Stimulated activated CD8-positive, alpha-beta memory T cell treated with anti-CD3 and anti-CD28 coated beads, Interleukin-15, amount 100 ng/mL, for 4 hours (primary cell): ENCODE measurements at regions not wholly inside any gene's neighbourhood (a gene's known extent, or its start where the extent isn't known, plus 50 kb on each side); places are given as distances from the start of the nearest gene placed in this dataset.

Experiments
- DNase-seq, 2 donors: peaks; one replicate each; pipeline ENCODE4 v3.0.0-alpha.2; 2020; ENCODE audit warnings: low read depth in 2 of 2

DNA sequence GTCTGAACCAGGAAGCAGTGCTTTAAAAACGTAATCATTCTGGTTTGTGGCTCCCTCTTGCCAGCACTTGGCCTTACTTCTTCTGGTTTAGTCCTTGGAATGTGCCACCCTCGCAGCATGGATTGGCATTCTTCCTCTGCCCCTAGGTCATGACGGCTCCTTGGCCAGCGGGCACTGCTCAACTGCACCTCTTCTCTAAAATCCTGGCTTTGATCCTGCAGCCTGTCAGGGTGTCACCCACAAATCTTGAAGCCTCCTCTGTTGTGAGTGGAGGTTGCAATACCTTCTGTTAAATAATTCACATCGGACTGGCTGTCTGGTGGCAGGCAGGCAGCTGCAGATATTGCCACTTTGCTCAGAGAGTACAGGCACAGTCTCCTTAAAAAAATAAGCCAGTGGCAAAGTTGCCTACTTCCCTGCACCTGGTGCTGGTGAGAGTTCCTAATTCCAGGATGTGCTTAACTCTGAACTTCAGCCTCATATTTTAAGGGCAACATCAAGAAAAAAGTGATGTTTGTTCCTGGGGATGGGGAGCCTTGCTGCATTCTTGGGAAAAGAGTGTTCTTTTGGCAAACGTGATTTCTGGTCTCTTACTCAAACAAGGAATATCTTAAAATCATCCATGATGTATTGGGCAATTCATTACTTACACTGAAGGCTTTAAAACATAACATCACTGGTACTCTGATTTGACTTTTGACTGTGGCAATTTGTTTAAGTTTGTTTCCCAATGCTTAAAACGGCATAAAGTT lies 179.8 kb downstream of the FOXA2 start:
- DNase-seq, result no peak

DNA sequence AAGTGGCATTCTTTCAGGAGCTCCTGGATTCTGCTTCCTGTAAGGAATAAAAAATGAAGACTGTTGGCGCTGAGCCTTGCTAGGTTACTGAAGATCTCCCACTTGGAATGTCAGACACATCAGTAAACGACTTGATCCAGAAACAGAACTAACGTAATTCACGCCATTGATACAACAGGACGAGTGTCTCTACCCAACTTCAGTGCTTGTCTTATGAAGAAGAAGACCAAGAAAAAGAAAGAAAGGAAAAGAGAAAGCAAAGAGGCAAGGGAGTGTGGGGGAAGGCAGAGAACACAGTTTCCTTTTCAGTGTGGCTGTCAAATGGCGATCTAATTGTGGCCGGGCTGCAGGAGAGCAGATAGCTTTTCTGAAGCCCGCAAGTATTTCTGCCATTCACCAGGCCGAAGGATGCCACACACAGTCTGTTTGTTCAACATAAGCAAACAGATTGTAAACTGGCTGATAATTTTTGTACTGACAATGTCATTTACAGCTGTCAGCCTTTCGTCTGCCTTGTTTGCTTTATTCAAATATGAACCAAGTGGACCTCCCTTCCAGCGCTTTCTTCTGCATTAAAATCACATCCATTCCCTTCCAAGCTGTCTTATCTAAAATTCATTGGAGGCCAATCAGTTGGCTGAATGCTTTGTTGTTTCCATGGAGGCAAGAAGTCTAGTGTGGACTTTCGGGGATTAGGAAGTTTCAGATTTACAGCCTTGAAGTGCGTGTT lies 180.6 kb downstream of the FOXA2 start:
- no peak for DNase-seq

DNA sequence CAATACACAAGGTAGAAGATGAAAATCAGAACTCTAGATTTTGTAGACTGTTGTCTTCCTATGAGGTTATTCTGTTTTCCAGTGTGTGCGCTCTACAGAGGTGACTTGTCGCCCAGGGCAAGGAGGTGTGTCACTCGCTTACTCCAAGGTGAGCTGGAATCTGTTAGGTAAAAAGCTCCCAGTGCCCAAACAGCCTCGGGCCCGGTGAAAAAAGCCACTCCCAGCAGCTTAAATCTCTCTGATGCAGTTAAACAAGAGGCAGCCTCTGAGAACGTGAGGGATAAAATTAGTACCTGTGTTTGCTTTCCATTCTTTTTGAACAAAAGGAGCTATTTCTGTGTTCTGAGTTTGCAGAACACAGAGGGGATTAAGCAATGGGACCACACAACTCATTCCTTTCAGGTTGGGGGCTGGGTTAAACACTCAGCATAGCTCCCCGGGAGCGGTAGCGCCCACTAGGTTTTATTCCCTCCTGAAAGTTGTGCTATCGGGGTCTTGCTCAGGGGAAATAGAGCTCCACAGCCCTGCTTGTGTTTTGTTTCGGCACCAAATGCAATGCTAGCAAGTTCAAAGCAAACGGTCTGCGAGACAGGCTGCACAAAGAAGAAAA lies 181.2 kb downstream of the FOXA2 start:
- no peak for DNase-seq

DNA sequence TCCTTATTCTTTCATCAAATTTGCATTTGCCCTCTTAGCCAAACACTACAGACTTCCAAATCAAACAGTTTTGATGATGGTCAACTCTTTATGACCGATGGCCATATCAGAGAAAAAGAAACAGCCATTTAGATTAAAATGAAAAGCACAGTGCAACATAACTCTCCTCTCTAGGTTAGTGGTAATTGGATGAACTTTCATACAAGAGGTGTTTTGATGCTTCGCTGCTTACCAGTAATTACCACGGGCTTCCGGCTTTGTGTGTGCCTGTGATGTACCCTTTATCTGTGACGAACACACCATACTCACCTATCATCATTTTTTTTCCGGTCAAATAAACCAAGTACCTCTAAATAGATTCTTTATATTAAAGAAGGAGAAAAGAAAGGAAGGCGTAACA lies 181.8 kb downstream of the FOXA2 start:
- no peak for DNase-seq

DNA sequence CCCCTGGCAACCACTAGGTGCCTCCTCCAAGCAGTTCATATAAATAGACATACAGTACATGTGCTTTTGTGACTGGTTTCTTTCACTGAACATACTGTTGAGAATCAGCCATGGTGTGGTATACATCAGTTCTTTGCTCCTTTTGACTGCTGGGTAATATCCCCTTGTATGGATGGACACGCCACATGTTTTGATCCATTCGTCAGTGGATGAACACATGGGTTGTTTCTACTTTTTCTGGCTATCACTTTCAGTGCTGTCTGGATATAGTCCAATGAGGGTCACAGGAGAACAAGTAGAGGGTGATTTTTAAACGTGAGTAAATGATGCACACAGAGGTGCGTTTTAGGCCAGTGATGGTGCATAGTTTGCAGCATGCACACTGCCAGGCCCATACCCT lies 183.9 kb downstream of the FOXA2 start:
- DNase-seq, result no peak

DNA sequence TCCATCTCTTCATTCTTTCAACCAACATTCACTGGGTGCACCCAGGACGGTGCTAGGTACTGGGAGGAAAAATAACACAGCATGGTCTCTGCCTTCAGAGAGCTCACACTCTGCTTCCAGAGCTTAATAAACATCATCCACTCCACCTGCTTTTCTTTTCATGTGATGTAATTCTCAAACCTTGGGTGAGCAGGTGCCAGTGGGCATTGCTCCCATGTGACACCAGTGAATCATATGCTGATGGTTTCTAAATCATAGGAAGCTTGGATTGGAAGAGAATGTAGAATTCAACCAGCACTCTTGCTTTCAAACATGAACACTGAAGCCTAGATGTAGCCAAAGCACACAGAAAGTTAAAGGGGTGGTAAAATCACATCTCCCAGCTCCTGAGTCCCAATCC lies 189.8 kb downstream of the FOXA2 start:
- no peak for DNase-seq

DNA sequence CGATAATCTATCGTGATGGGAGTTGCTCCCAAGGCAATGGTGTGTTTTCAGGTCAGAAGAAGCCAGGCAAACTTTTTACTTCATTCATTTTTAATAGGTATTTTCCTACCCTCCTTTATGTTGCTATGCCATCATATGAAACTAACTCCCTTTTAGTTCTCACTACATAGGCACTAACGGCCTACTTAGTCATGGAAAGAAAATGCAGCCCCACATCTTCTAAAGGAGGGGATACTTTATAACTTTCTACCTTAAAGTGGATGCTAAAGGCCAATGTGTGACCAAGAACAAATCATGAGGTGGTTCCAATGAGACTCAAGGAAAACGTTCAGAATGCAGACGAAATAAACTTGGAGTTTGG lies 193.8 kb downstream of the FOXA2 start:
- no peak for DNase-seq

DNA sequence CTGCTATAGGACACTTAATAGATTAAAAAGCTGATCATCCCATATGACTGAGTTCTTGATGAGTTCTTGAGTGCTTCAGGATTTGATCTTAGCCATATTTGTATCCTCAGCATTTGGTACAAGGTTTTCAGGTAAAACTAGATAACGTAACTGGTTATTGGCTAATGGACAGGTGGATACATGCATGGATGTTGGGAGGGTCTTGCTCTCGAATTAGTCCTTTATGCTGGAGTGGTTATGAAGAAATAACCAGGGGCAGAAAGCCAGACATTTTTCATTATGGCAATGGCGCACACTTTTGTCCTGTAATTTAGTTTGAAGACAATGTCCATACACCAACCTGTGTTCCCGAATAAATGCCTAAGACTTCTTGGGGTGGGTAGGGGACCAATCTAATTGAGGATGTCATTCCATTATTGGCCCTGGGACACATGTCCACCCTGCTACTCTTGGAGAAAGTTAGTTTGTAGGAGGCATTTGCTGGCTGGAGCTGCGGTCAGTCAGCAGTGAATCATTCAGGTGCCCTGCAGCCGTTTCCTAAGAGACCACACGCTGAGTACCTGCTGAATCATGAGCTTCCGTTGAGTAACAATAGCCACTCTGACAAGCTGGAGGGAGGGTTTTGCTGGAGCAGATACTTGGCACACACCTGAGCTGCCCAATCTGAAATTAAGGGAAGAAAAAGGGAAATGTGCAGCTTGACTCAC lies 194.4 kb downstream of the FOXA2 start:
- DNase-seq, result no peak

DNA sequence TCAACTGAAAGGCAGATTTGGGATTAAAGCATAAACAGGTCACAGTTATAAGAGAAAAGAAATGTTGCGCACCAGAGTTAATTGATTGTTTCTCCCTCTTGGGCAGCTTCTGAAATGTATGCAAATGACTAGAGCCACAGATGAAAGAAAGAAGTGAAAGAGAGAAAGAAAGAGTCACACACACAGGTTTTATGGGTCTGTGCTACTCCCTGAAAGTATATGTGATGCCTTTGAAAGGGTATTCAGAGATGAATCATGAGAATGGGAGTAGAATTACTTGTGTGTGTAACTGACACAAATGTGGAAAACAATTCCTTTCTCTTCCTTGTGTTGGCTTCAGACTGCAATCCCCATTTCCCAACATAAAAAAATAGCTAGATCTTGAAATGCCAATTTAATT lies 196.9 kb downstream of the FOXA2 start:
- DNase-seq, result no peak

DNA sequence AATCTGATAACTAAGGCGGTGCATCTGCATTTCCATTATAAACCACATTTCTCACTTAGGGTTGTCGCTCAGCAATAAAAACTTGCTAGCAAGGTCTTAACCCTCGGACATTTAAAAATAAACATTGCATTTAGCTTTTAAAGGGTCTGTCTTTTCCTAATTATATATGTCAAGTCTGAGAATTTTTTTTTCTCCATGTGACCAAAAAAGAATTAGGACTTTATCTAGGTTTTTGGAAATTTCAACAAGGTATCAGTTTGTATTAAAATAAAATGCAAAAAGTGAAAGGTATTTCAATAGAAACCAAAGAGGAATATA lies 198.1 kb downstream of the FOXA2 start:
- no peak for DNase-seq

DNA sequence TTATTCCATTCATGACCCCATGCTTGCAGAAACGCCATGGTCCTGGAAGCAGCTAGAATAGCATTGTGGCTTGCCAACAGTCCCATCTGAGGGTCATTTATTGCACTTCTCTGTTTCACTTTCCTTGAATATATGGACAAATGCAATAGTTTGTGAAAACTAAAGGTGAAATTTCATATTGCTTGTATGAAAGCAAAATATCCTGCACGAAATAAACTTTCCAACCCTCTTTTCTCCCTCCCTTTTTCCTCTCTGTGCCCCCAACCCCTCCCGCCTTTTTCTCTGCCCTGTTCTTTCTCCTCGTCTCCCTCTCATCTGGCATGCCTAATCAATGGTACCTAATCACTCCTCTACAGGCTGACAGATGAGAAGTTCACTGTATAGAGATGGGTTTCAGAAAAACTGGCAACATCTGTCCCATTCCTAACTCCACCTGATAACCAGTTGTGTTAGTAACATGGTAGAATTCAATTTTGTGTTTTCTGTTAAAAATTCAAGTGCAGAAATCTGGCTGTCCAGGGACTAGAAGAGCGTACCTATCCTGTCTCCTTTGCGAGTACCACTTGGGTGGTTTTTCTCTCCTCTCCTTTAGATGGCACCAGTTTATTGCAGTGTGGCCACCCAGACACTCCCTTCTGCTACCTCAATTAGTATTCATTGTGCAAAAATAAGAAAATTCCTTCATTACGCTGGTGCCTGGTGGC lies 198.6 kb downstream of the FOXA2 start:
- no peak for DNase-seq

DNA sequence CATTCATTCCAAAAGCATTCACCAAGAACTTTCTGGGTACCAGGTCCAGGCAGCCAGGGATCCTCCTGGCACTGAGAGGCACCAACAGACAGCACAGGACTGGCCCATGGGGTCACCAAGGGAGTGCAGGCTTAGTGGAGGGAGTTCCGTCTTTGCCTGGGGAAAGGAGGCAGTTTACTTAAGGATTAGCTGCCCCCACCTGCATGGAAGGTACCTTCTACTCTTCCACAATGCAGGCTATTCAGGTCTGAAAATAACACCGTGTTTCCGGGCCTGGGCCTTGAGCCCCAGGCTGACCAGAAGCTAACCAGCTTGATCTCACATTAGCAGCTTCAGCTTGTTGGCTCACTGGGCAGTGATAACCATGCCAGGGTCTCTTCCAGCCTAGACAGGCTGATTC lies 199.4 kb downstream of the FOXA2 start:
- DNase-seq, result no peak

DNA sequence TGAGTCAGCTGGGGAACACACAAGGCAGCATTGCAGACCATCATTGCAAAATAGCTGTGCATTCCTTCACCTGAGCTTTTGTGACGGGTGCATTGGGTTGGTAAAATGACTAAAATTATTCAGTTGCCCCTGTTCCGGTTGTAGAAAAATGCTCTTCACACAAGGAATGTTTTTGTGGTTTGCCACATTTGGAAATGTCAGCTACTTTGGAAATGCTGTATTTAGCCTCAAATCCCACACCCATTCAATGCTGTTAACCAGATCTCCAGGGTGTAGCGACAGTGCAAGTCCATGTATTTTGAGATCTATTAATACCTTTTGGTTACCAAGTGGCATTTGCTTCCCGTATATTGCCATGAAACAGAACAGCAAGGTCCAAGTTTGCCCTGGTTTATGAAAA lies 201.2 kb downstream of the FOXA2 start:
- DNase-seq, result no peak

DNA sequence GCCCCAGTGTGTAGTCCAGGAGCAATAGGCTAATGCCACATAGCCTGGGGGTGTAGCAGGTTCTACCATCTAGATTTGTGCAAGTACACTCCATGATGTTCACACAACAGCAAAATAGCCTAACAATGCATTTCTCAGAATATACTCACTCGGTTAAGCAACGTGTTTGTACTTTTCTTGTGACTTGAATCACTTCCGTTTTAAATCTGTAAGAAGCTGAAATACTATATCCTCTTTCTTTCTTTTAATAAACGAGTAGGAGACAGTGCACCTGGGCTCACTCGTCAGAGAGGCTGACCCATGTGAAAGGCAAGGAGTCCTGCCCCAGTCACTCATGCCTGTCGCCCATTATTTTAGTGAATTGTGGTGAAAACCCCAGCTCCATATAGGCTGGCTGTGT lies 201.6 kb downstream of the FOXA2 start:
- no peak for DNase-seq

DNA sequence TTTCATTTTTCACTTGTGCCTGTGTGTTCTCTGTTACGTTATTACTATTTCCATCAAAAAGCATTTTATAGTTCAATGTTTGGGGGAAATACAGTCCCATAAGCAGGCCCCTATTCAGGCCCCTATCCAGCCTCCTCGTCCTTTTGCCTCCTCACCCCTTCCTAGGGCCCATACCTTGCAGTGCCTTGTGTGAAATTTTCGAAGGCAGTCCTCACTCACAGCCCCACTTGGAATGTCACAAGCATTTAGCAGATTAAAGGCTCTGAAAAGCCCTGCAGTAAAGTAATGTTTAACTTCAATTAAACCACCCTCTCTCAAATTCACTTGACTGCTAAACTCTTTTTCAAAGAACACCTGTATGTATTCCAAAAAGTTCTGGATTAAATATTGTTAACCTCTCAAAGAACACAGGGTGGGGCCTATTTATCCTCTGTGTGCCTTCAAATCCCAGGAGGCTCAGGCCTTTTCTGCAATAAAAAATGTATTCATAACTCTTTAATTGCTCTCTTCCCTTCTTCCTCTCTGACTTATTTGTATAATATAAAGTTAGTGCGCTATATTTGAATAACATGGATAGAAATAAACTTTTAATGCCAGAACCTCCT lies 202.5 kb downstream of the FOXA2 start:
- no peak for DNase-seq

DNA sequence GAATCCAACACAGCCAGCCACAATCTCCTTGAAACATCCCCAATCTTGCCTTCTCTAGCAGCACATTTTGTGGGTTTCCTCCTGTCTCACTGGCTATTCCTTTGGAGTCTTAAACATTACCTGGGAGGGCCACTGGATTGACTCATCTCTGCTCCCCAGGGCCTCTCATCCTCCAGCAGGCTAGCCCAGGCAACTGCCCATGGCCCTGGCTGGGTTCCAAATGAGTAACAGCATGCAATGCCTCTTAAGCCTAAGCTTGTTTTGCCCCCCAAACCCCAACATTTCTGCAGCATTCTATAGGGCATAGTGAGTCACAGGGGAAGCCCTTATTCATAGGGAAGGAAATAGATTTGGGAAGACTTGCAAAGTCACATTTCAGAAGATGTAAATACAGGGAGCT lies 204.9 kb downstream of the FOXA2 start:
- DNase-seq, result no peak

DNA sequence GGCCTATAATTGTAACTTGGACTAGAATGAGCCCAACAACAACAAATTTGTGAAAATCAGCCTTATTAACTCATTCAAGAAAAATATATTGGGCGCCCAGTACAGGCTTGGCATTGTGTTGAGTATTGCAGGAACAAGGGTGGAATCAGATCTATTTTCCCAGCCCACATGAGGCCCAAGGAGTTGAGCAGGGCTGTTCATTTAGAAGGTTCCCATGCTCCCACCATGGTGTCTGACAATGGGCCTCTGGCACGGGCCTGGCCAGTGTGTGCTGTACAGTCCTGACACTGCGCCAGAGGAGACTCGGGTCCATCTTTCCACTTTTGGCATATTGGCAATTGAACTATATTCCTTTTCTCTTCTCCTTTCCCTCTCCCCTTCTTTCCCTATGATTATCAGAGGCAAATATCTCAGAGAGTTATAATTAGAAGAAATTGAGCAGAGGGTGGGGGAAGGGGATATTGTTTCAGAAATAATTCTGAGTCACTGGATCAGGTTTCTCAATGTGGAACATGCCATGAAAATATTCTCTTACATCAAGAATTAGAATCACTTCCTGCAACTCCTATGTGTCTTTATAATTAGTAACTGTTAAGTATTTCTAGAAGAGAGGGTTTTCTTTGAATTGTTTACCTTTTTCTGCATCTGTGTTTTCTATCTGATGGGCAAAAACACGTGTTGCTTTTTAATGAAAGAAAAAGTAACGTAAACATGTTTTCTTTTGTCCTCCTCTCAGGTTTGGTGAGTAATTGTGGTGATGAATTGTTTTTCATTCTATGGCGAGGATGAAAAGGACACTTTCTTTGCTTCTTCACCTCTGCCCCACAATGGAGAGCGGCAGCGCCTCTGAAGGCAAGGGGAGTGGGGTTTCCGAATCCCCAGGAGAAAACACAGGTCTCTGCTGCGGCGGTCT lies 209.4 kb downstream of the FOXA2 start:
- no peak for DNase-seq

DNA sequence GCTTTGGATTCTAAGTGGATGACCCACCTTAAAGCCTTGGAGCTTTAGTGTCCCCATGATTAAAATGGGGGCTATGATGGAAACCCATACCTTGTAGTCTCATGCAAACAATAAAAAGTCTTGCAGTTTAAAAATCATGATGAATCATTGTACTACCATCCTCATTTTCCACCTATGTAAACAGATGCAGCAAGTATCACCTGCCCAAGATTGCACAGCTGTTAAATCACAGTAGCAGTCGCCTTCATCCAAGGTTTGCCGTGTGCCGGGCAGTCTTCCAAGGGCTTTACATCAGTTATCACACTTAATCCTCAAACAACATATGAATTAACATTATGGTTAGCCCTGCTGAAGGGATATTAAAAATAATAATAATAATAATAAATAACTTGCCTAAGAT lies 210.3 kb downstream of the FOXA2 start:
- no peak for DNase-seq

DNA sequence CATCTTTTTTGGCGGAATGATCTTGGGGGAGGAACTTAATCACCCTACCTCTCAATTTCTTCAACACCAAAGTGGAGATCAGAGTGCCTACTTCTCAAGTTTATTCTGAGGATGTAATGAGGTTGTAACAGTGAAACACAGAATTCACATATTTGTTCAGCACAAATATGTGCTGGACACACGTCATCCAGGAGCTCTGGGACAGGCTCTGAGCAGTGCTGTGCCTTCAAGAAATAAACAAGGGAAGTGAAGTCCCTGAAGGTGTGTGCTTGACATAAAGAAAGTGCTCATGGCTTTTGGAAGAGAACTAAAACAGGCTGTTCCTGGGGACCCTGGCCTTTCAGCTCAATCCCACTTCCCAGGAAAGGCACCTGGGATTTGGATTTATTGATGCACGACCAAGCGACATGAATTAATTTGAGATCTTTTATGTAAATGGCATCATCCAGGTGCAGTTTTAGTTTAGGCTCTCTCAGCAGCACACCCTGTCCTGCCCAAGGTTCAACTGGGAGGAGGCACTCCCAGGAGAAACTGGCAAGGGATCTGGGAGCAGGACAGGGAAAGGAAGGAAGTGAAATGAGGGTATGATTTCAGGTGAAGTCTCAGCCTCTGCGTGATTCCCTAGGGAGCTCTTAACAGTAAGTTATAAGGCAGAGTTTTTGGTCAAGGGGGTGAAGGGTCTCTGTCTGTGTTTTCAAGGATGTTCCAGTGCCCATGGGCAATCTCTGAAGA lies 211.0 kb downstream of the FOXA2 start:
- no peak for DNase-seq

DNA sequence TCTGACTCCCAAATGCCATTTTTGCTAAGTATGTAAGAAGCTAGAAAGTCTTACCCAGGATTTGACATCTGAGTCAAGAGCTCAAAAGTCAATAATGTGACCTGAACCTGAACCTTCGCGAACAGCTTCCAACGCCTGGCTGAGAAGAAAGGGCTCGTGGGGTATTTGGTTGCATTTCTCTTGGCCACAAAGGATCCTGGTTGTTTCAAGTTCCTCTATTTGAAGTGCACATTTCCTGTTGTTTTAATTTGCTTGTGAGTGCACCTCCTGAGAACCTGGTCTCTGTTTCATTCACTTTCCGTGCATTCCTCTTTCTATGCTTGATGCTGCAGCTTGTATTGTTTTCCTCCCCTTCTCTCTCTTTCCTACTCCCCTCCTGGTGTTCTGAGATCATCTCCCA lies 212.5 kb downstream of the FOXA2 start:
- no peak for DNase-seq
